GM19463 (cell line): ENCODE measurements at regions not wholly inside any gene's neighbourhood (a gene's known extent, or its start where the extent isn't known, plus 50 kb on each side); places are given as distances from the start of the nearest gene placed in this dataset.

Source experiments
- ATAC-seq: cut with Tn5 transposase; IDR thresholded peaks from one replicate; pipeline ENCODE4 v1.9.1; 2021; ENCODE audit warnings: mild to moderate bottlenecking, moderate library complexity; ENCODE audit not compliant: unreplicated experiment

- no peak for ATAC-seq
Measured at GRCh38 chr6:122302067-122302466, 97.4 kb upstream of the HSF2 start.

GRCh38 chr6:122307577-122307976, 91.9 kb upstream of the HSF2 start:
- no peak for ATAC-seq

GRCh38 chr6:122308074-122308473, 91.4 kb upstream of the HSF2 start:
- ATAC-seq, result no peak

- ATAC-seq, result no peak
Measured at GRCh38 chr6:122315842-122316241, 83.6 kb upstream of the HSF2 start.

GRCh38 chr6:122322824-122323223, 76.6 kb upstream of the HSF2 start:
- no peak for ATAC-seq

- no peak for ATAC-seq
Measured at GRCh38 chr6:122323361-122323760, 76.1 kb upstream of the HSF2 start.

GRCh38 chr6:122330315-122330714, 69.1 kb upstream of the HSF2 start:
- no peak for ATAC-seq

GRCh38 chr6:122337645-122338044, 61.8 kb upstream of the HSF2 start:
- ATAC-seq, result no peak

GRCh38 chr6:122339661-122340060, 59.8 kb upstream of the HSF2 start:
- no peak for ATAC-seq

GRCh38 chr6:122347280-122347679, 52.2 kb upstream of the HSF2 start:
- no peak for ATAC-seq

- no peak for ATAC-seq
Measured at GRCh38 chr6:122347751-122348150, 51.7 kb upstream of the HSF2 start.
